Thoracic aorta (tissue), 2 donors: ENCODE measurements at regions not wholly inside any gene's neighbourhood (a gene's known extent, or its start where the extent isn't known, plus 50 kb on each side); places are given as distances from the start of the nearest gene placed in this dataset.

Experiments
- ATAC-seq: fragments of 150-250 bp; one replicate; pipeline ENCODE4 v1.8.0; 2017; ENCODE audit warnings: low read depth; ENCODE audit not compliant: insufficient number of reproducible peaks, low FRiP score
- DNase-seq: peaks from one replicate; pipeline ENCODE4 v3.0.0-alpha.2; 2020; ENCODE audit warnings: low spot score
- H3K27ac ChIP-seq, 2 donors: fragments of 200-600 bp; sonication (generic); 1 replicate in 1 of 2; 2 replicates in 1 of 2; pipeline ENCODE4 v1.5.1; 2016; ENCODE audit warnings: mild to moderate bottlenecking in 2 of 2, moderate library complexity in 2 of 2
- H3K27me3 ChIP-seq: fragments of 200-600 bp; sonication (generic); replicated peaks from 2 replicates; pipeline ENCODE4 v1.6.0; 2016; ENCODE audit warnings: mild to moderate bottlenecking; ENCODE audit not compliant: insufficient read depth
- H3K36me3 ChIP-seq: fragments of 200-600 bp; sonication (generic); one replicate; pipeline ENCODE4 v1.5.1; 2016
- H3K4me1 ChIP-seq, 2 donors: fragments of 200-600 bp; sonication (generic); 1 replicate in 1 of 2; 2 replicates in 1 of 2; pipeline versions ENCODE4 v1.5.1 to v1.6.0; 2016; ENCODE audit warnings: low read depth in 2 of 2, mild to moderate bottlenecking in 1 of 2; ENCODE audit not compliant: control insufficient read depth in 1 of 2
- H3K4me3 ChIP-seq: fragments of 200-600 bp; sonication (generic); 2 replicates; pipeline ENCODE4 v1.5.1; 2016; ENCODE audit warnings: mild to moderate bottlenecking
- H3K9me3 ChIP-seq: fragments of 200-600 bp; sonication (generic); 2 replicates; pipeline ENCODE4 v1.5.1; 2016
- TF ChIP-seq, protein P1 (sequence below): fragments of 200-600 bp; sonication (generic); IDR thresholded peaks from one replicate; pipeline ENCODE4 v1.5.1; 2019; ENCODE audit warnings: antibody characterized with exemption

DNA sequence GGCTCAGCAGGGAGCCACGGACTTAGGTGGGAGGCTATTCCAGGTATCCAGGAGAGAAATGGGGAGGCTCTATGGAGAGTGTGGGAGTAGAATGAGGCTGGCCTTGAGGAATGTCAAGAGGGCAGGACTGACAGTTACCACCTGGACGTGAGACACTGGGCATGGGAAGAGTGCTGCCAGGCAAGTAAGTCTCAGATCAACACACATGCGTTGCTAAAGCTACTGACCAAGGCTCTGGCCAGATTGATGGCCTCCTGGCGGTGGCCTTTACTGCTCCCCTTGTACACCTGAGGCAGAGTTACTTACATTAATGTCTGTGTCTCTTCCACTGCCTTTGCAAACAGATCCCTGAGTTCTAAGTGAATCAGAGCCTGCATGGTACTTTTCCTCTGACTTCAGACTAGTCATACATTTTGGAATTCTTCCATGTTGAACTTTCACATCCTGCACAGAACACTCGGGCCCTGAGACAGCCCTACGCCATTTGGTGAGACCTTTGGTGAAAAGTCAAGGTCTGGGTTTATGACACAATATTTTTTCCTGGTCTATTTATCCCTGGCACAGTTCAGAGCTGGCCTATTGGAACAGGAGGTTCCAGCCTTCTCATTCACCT is 398.8 kb upstream of the TRIB2 start:
- peak overlapping the region; percentile 51 to 55 for H3K27ac ChIP-seq
- ATAC-seq, result no peak
- H3K4me1 ChIP-seq, result peaks cover 18 to 62% of the 10 kb centered on the region in 2 donors
- TF ChIP-seq, protein P1, sequence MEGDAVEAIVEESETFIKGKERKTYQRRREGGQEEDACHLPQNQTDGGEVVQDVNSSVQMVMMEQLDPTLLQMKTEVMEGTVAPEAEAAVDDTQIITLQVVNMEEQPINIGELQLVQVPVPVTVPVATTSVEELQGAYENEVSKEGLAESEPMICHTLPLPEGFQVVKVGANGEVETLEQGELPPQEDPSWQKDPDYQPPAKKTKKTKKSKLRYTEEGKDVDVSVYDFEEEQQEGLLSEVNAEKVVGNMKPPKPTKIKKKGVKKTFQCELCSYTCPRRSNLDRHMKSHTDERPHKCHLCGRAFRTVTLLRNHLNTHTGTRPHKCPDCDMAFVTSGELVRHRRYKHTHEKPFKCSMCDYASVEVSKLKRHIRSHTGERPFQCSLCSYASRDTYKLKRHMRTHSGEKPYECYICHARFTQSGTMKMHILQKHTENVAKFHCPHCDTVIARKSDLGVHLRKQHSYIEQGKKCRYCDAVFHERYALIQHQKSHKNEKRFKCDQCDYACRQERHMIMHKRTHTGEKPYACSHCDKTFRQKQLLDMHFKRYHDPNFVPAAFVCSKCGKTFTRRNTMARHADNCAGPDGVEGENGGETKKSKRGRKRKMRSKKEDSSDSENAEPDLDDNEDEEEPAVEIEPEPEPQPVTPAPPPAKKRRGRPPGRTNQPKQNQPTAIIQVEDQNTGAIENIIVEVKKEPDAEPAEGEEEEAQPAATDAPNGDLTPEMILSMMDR, result no peak
- H3K36me3 ChIP-seq, result no peaks in the 10 kb centered on the region
- no peak overlapping the region for H3K4me3 ChIP-seq
- DNase-seq, result no peak
- H3K27me3 ChIP-seq, result no peaks in the 10 kb centered on the region
- H3K9me3 ChIP-seq, result no peaks in the 10 kb centered on the region

DNA sequence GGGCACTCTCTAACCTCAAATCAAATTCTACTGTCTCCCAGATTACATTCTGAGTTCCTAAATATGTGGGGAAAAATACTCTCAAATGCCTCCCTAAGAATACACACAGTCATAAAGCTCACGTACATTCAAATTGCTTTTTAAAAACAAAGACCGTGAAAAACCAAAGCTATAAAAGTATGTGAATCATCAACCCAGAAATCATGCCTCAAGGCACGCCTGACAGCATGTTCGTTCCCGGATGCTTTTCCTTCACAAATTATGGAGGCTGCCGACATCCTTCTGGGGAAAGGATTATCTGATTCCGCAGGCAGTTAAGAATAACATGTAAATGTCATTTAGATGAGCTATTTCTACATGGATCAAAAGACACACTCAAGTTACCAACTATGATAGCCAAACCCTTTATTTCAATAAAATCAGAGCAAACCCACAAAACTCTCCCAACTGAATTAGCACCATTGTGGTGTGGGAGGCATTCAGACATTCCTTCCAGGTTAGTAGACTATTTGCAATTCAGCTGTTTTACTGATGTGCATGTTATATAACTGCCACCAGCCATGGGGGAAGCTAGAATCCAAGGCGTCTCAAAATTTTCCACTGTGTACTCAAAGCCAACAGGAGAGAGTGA is 398.2 kb upstream of the TRIB2 start:
- DNase-seq, result no peak
- H3K36me3 ChIP-seq, result no peaks in the 10 kb centered on the region
- peak overlapping the region; percentile 51 to 55 for H3K27ac ChIP-seq
- TF ChIP-seq, protein P1, result no peak
- H3K27me3 ChIP-seq, result no peaks in the 10 kb centered on the region
- peaks cover 18 to 62% of the 10 kb centered on the region in 2 donors for H3K4me1 ChIP-seq
- no peaks in the 10 kb centered on the region for H3K9me3 ChIP-seq
- ATAC-seq, result no peak
- no peak overlapping the region for H3K4me3 ChIP-seq

DNA sequence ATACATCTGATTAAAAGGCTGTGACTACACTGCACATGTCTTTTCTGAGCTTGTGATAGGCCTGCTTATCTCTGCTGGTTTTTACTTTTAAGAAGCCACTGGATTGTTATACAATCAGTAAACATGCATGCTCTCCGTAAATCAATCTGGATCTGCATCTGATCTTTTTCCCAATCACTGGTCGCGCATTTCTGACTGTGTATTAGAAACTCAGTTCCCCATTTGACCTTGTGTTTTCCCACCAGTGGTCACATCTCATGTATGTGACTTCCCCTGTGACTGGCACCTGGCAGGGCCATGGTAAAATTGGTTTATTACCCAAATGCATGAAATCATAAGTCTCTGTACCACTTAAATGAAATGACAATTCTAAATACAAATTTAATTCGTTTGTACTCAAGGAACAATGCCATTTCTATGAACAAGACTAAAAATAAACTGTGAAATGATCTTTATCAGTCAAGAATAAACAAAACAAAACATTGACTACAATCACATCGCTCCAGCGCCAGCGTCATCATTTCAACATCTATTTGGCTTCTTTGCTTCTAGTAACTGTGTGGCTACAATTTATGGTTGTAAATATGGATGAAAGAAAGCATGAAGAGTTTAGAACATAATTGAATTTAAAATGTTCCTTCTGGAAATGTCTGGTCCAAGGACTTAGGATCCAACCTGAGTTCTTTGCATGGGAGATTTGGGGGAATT is 396.6 kb upstream of the TRIB2 start:
- Histone ChIP-seq H3K27me3 (no peaks in the 10 kb centered on the region), H3K4me3 (no peak overlapping the region), H3K36me3 (no peaks in the 10 kb centered on the region), H3K9me3 (no peaks in the 10 kb centered on the region), H3K4me1 (peaks cover 18 to 54% of the 10 kb centered on the region in 2 donors), H3K27ac (peak overlapping the region; percentile 58 to 85)
- DNase-seq, result no peak
- ATAC-seq, result no peak
- TF ChIP-seq, protein P1, result no peak

DNA sequence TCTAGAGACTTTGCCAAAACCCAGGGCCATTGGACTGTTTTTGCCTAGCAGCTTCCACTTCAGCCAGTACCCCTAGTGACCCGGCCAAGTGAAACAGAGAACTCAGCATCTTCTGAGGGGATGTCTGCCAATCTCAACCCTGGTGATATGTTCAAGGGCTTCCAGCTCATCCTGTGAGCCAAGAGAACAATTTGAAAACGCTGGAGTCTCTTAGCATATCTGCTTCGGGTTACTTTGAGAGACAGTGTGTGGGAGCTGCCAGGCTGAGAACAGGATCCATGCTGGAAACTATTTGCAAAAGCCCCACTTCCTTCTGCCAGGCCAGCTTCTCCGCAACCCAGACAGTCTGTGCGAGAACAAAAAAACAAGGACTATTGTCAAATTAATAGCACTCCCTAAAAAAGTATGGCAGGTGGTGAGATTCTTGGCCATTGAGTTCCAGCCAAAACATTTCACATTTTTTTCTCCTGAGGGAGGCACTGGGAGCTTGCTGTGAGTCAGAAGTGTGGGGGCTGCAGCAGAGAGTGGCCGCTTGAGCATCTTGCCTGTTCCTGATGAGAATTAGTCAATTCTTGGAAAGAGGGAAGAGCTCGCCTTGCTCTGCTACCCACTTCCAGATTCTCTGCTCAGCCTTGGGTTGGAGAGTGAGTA is 395.6 kb upstream of the TRIB2 start:
- TF ChIP-seq, protein P1, result no peak
- Histone ChIP-seq H3K27me3 (no peaks in the 10 kb centered on the region), H3K4me1 (peaks cover 22 to 62% of the 10 kb centered on the region in 2 donors), H3K36me3 (no peaks in the 10 kb centered on the region), H3K9me3 (no peaks in the 10 kb centered on the region), H3K27ac (peak overlapping the region; percentile 59 to 85), H3K4me3 (peak overlapping the region; percentile 19)
- peak; percentile 59 for DNase-seq
- ATAC-seq, result peak; percentile 30

GRCh38 chr2:12321886-12322285 is 394.9 kb upstream of the TRIB2 start:
- Histone ChIP-seq H3K4me1 (peaks cover 22 to 70% of the 10 kb centered on the region in 2 donors), H3K27me3 (no peaks in the 10 kb centered on the region), H3K4me3 (no peak overlapping the region), H3K36me3 (no peaks in the 10 kb centered on the region), H3K27ac (peak overlapping the region; percentile 59 to 85), H3K9me3 (no peaks in the 10 kb centered on the region)
- ATAC-seq, result no peak
- TF ChIP-seq, protein P1, result no peak
- DNase-seq, result no peak
